NB4 (cell line): ENCODE measurements at regions not wholly inside any gene's neighbourhood (a gene's known extent, or its start where the extent isn't known, plus 50 kb on each side); places are given as distances from the start of the nearest gene placed in this dataset.

ENCODE experiments used
- DNase-seq: peaks from one replicate; pipeline ENCODE4 v3.0.0; 2010; ENCODE audit warnings: low read depth
- H3K4me3 ChIP-seq: one replicate; pipeline ENCODE4 v1.5.1; 2011; ENCODE audit warnings: mild to moderate bottlenecking, low read depth, low read length, moderate library complexity
- CTCF ChIP-seq: IDR thresholded peaks from one replicate; pipeline ENCODE4 v1.5.1; 2012; ENCODE audit warnings: low read depth, low read length
- MAX ChIP-seq: IDR thresholded peaks from 2 replicates; pipeline ENCODE4 v1.6.1; 2011; ENCODE audit warnings: low read depth, low read length
- MYC ChIP-seq: IDR thresholded peaks from 2 replicates; pipeline ENCODE4 v1.6.1; 2011; ENCODE audit warnings: low read depth, low read length
- POLR2A ChIP-seq: IDR thresholded peaks from 2 replicates; pipeline ENCODE4 v1.6.1; 2011; ENCODE audit warnings: mild to moderate bottlenecking; ENCODE audit not compliant: insufficient read length; ENCODE audit errors: extremely low read depth

GRCh38 chr18:34003687-34004086 lies 221.0 kb downstream of the NOL4 start:
- no peak for DNase-seq
- TF ChIP-seq MAX (no peak), MYC (no peak), POLR2A (no peak), CTCF (no peak)
- H3K4me3 ChIP-seq, result no peak overlapping the region

- H3K4me3 ChIP-seq, result no peak overlapping the region
- no peak for DNase-seq
- TF ChIP-seq CTCF (no peak), POLR2A (no peak), MAX (no peak), MYC (no peak)
Observed at GRCh38 chr18:34002130-34002529, 222.6 kb downstream of the NOL4 start.

- DNase-seq, result no peak
- H3K4me3 ChIP-seq, result no peak overlapping the region
- TF ChIP-seq MYC, result no peak
- TF ChIP-seq POLR2A, result no peak
- no peak for TF ChIP-seq CTCF
- TF ChIP-seq MAX, result no peak
Observed at GRCh38 chr18:34001376-34001775, 223.3 kb downstream of the NOL4 start.

- TF ChIP-seq CTCF, result no peak
- DNase-seq, result no peak
- H3K4me3 ChIP-seq, result no peak overlapping the region
Observed at GRCh38 chr18:33987206-33987605, 237.5 kb downstream of the NOL4 start.

GRCh38 chr18:33983126-33983525 lies 241.6 kb downstream of the NOL4 start:
- no peak for TF ChIP-seq POLR2A
- no peak for TF ChIP-seq MAX
- TF ChIP-seq CTCF, result no peak
- TF ChIP-seq MYC, result no peak
- no peak for DNase-seq
- H3K4me3 ChIP-seq, result no peak overlapping the region

- no peak for TF ChIP-seq MYC
- TF ChIP-seq CTCF, result no peak
- no peak for TF ChIP-seq MAX
- H3K4me3 ChIP-seq, result no peak overlapping the region
- no peak for DNase-seq
Observed at GRCh38 chr18:33960417-33960816, 264.3 kb downstream of the NOL4 start.
